ENCODE measurements at regions not wholly inside any gene's neighbourhood (a gene's known extent, or its start where the extent isn't known, plus 50 kb on each side); places are given as distances from the start of the nearest gene placed in this dataset.

DNA sequence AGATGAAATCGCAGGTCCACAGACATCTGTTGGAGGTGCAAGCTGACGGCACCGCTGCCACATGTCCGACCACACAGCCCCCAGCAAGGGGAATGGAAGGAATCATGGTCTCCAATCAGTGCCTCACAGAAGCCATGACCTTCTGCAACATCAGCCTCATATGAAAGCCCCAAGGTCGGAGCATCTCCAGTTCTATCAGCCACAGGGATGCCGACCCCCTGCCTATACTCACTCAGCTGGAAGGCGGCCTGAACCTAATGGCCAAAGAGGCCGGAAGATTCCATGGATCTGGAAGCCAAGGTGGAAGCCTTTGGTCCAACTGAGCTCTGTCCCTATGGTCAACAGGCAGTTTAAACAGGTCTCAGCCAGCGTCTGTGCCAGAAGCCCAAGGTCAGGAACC is 278.8 kb downstream of the TNS1 start:
- in situ Hi-C loops (cut with HindIII; ENCODE audit: low sequenced_read_pairs), result no loop called here

DNA sequence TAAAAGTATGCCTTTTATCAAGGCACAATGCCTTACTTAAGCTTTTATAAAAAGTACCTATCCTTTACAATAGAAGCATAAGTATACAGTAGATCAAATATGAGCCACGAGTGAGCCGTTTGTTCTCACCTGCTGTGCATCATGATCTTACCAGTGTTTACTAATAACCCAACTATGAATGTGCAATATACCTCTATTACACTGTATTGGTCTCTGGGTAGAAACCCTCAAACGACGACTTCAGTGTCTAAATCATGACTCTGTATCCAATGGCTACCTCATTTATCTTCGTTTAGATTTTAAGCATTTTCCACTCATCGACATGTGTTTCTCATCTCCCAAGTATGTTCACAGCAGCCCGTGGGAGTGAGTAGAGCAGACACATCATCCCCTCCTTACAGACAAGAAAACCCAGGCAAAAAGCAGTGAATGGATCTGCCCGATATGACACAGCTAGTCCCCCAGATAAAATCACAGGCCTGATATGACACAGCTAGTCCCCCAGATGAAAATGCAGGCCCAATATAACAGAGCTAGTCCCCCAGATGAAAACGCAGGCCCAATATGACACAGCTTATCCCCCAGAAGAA is 279.8 kb downstream of the TNS1 start:
- in situ Hi-C loops (cut with HindIII; ENCODE audit: low sequenced_read_pairs), result no loop called here

DNA sequence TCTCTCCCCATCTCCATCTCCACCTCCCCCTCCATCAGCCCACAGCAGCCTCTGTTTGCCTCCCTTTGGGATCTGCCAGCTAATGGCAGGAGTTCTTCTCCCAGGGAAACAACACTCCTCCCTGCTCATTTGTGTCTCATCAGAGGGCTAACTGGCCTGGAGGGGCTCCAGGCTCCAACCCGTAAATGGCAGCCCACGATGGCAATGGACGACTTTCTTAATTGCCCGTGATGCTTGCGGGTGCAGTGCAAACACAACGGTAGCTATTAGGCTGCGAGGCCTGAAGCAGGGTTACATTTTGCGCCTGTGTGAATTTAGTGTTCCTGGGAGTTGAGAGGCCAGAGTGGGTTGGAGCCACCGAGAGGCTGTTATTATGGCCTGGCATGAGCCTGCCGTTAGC is 285.1 kb downstream of the TNS1 start:
- in situ Hi-C loops (cut with HindIII; ENCODE audit: low sequenced_read_pairs), result loop anchor here (10.0 kb wide), 1 partner anchor 57 kb away; no protein-coding TSS in a partner anchor

DNA sequence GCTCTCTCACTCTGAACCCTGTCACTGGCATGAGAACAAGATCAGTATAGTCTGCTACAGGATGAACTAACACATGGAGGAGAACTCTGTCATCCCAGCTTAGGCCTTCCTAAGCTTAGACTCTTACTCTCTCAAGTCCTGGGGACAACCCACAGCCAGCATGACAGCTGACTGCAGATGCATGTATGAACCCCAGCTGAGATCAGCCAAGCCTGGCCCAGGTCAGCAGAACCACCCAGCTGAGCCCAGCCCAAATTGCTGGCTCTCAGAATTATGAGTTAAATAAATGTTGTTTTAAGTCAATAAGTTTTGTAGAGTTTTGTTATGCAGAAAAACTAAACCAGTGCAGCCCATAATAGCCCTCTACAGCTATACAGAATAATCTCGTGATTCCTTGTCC is 287.3 kb downstream of the TNS1 start:
- in situ Hi-C loops (cut with HindIII; ENCODE audit: low sequenced_read_pairs), result loop anchor here (10.0 kb wide), 1 partner anchor 59 kb away; no protein-coding TSS in a partner anchor

DNA sequence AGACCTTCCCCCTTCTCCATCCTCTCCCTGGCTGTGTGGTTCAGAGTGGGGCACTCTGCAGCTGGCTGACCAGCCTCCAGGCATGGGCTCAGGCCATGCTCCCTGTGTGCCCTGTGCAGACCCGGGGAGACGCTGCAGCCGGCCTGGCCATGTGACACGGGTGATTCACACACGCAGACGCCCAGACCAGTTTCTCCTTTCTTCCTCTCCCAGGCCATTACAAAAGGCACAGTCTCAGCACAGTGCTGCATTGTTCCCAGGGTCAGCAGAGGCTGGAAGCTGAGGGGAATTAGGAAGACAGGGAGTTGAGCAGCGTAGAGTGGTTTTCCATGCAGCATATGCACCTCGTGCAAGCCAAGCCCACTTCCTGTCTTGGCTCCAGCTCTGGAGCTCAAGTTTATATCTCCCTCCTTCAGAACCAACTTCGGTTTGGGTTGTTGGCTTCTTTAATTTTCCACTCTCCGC is 288.5 kb downstream of the TNS1 start:
- in situ Hi-C loops (cut with HindIII; ENCODE audit: low sequenced_read_pairs), result loop anchor here (10.0 kb wide), 1 partner anchor 60 kb away; no protein-coding TSS in a partner anchor

DNA sequence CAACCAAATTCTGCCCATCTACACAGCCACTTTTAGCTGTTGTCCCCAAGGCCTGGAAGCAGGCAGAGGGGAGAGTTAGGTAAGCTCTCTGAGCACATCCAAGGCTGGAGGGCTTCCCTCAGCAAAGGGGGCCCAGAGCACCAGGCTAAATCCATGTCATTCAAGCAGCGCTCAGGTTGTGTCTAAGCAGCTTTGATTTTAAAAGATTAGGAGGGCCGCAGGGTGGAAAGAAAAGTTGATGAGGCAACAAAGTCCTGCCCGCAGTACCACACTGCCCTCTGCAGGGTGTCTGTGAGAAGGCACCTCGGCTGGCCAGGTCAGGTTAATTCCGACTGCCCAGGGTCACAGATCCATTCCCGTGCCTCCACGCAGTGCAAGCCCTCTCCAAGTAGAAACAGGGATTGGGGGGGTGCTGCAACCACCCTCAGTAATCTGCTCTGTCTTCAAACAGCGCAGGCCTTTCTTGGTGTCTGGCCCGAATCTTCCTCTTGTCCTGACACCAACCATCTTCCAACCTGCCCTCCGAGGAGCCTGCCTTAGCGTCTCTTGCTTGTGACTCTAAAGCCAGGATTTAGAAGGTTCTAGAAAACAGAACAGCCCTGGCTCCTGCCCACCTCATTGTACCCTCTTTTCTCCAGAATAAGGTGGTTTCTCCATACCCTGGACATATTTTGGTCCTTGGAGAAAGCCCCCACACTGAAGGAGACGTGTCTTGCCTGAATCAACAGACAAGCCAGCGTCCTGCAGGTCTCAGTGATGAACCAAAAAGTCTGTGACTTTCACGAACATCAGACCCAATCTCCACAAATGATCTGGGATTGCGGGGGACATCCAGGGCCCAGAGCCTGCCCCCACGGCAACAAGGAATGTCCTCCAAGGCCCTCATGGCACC is 289.2 kb downstream of the TNS1 start:
- in situ Hi-C loops (cut with HindIII; ENCODE audit: low sequenced_read_pairs), result loop anchor here (10.0 kb wide), 1 partner anchor 61 kb away; no protein-coding TSS in a partner anchor

DNA sequence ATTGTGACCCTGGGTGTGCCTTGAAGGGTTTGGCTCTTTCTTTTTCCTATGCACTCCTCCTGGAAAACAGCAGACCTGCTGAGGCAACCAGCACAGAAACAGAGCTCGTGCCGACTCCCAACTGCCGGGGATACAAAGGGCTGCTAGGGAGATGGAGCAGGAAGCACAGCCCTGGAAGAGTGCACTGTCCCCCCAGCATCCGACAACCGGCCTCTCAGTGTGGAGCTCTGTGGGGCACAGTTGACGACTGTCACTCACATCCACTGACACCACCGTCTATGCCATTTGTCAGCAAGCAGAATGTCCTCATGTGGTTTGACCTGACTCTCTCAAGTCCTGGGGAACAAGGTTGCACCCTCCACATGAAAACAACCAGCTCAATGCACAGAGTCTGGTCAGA is 290.4 kb downstream of the TNS1 start:
- in situ Hi-C loops (cut with HindIII; ENCODE audit: low sequenced_read_pairs), result loop anchor here (10.0 kb wide), 1 partner anchor 62 kb away; no protein-coding TSS in a partner anchor

DNA sequence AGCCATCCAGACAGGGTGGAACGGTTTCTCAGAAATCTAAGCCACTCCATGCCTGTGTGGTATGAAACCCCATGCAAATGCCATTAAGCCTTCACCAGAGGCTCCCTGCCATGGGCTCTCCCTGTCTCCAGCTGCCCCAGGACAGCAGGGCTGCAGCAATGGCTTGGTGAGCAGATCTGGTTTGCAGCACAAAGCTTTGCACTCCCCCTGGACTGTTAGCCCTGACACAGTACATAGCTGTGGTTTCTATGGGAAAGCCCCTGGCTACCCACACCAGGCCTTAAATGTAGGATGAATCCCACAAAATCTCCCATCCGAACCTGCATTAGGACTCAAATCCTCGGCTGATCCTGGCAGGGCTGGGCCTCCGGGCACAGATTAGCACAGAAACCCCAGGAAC is 291.6 kb downstream of the TNS1 start:
- in situ Hi-C loops (cut with HindIII; ENCODE audit: low sequenced_read_pairs), result loop anchor here (10.0 kb wide), 1 partner anchor 64 kb away; no protein-coding TSS in a partner anchor

DNA sequence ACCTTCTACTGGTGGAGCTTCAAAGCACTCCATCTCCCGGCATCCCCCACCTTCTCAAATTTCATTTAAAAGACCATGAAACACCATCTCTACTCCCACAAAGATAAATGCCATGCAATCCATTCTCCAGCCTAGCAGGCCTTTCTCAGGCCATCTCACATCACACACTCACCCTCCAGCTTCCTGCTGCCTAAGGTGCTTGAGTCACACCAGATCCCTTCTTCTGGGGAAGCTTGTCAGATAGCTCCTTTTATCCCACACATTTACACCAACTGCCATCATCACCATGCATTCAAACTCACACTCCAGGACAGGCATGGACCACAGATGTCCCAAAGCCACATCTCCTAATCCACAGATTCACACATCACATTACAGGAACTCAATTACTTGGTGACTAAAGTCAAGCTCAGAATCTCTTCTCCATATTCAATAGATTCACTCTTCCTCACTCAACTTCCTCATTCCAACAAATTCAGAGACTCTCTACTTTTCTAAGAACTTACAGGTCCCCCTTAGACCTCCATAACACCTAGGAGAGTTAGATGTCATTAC is 292.5 kb downstream of the TNS1 start:
- in situ Hi-C loops (cut with HindIII; ENCODE audit: low sequenced_read_pairs), result loop anchor here (10.0 kb wide), 1 partner anchor 65 kb away; no protein-coding TSS in a partner anchor

DNA sequence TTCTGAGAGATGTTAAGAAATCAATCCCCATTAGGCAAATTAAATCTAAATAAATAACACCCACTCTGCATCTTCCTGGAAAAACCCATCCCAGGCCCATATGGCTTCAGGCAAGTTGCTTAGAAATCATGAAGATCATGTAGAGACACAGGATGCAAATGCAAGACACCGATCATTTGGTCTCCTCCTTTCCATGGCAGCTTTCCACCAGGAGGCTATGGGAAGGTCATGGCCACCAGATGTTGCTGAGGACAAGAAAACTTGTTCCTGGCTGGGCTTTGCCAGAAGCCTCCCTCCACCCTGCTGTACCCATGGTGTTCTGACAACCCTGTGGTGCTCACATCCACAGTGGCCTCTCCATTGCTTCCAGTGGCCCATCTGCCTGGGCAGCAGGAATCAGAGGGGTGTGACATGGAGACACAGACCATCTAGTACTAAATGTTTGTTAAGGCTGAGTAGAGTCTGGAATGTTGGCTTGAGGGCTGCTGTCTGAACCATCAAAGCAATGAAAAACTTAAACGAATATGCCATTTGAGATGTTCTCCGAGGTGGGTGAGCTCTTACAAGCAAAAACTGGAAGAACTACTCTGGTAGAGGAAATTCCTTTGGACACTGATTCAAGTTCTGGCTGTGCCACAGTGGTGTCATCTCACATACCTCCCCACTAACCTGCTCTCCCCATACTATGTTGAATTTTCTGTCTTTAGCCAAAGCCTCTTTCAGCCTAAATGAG is 293.2 kb downstream of the TNS1 start:
- in situ Hi-C loops (cut with HindIII; ENCODE audit: low sequenced_read_pairs), result loop anchor here (10.0 kb wide), 1 partner anchor 65 kb away; no protein-coding TSS in a partner anchor

DNA sequence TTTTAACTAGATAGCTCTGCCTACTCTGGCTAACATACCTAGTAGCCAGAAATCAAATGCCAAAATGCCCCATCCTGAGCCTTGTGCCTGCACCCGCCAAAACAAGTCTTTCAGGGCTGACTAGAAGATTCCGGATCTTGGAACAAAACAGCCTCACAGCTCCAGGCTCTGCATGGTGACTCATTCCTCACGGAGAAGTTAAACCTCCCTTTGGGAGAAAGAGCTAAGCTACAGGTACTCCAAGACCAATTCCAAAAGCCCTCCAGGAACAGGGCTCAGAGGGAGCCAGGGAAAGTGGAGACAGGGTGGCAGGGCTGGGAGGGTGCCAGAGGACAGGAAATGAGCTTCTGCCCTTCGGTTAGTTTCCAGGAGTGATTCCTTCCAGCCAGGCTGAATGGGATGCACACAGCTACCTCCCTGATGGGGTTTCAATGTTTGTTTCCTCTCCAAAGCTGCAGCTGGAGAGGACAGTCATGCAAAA is 295.6 kb downstream of the TNS1 start:
- in situ Hi-C loops (cut with HindIII; ENCODE audit: low sequenced_read_pairs), result no loop called here

DNA sequence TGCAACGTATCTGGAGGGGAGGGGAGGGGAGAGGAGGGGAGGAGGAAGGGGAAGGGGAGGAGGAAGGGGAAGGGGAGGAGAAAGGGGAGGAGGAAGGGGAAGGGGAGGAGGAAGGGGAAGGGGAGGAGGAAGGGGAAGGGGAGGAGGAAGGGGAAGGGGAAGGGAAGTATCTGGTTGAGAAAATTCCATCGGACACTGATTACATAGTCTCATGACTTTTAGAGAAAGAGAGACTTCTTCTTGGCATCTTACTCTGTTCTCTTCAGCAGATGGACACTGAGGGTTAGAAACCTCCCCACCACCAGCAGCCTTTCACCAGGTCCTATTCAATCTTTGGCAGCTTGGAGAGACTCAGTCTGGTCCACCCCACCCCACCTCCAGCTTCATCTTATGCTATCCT is 296.3 kb downstream of the TNS1 start:
- in situ Hi-C loops (cut with HindIII; ENCODE audit: low sequenced_read_pairs), result no loop called here

DNA sequence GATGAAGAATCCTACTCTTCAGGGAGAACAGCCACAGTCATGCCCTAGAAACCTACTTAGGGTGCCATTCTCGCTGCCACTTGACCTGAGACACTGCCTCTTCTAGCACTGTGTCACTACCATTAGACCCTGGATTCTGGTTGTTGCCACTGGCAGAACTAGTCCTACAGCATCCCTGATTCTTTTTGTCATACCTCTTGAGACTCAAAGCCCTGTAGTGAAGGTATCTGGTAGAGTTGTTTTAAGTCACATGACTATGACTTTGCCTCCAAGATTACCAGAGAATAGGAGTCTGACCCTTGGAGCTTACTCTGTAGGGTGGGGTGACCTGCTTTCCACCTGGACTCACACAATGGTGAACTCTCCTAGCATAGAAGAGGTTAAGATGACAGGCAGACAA is 296.7 kb downstream of the TNS1 start:
- in situ Hi-C loops (cut with HindIII; ENCODE audit: low sequenced_read_pairs), result no loop called here

DNA sequence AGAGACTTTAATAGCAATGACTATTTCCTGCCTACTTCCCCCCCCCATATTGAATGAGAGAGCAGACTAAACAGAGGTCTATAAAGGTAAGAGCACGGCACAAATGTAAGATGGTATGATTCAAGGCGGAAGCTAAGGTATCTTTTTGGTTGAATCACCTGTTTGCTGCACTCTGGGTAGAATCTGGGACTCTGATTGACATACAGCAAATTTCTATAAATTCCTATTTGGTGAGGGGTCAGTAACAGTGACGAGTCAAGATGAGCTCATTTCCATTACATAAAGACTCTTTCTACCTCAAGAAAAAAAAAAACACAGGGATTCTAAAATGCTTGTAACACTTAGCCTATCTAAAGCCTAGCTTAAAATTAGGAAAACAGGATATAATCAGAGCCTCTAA is 297.3 kb downstream of the TNS1 start:
- in situ Hi-C loops (cut with HindIII; ENCODE audit: low sequenced_read_pairs), result no loop called here

DNA sequence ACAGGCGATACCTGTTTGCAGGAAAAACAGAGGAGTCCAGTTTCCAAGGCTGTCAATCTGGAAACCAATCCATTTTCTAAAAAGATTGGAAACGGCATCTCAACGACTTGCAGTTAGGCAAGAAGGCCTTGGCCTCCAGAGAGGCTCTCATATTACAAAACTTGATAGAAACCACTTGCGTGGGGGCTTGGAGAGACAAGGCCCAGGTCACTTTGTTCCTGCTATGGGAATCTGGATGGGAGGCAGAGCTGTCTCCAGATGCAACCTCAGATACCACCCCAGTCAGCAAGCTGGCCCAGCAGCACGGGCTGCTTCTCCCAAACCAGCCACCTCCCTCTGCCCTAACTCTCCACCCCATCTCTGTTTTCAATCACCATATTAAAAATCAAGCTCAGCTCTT is 298.8 kb downstream of the TNS1 start:
- in situ Hi-C loops (cut with HindIII; ENCODE audit: low sequenced_read_pairs), result no loop called here

DNA sequence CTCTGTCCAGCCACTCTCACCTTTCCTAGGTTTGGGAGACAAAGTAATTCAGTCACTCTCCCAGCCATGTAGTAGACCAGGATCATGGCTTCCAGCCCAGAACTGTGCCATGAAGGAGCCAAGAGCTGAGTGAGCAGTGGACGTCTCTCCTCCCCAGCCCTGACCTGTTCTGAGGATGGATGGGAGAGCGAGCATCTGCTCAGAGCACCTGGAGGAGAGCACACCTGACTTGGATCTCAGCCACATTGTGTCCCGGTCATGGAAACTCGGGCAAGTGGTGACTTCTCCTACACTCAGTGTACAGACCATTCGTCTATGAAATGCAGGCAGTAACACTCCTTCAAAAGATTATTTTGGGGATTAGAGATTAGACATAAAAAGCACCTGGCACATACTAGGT is 299.7 kb downstream of the TNS1 start:
- in situ Hi-C loops (cut with HindIII; ENCODE audit: low sequenced_read_pairs), result no loop called here

DNA sequence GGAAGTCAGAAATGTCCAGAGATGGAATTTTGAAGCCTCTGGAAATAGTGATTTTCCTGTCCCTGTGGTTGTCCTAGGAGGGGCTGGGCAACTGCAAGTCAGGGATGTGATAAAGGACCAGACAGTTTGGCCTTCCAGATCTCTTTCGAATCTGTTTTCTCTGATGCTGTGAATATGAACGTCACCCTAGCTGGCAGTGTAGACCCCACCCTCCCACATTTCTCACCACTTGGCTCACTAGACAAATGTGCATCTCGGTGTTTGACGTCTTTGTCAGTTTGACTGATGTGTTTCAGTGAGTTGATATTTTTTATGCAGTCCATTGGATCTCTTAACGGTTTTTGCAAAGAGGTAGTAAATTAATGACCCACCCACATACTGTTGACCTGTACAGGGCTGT is 301.2 kb downstream of the TNS1 start:
- in situ Hi-C loops (cut with HindIII; ENCODE audit: low sequenced_read_pairs), result no loop called here

DNA sequence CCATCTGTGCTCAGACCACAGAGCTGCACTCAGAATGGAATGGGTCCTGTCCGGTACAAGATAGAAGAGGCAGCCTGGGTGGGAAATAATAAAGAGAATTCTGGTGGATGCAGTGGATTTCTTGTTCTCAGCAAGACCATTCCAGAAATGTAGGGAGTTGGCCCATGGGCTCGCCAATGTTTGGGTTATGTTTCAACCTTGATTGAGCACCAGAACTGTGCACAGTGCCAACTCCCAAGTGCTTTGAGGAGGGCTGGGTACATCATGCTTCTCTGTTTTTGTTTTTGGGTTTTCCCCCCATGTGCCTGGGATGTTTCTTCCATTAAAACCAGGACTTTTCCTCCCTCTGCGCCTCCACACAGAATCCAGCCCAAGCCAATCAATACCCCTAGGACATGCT is 304.1 kb downstream of the TNS1 start:
- in situ Hi-C loops (cut with HindIII; ENCODE audit: low sequenced_read_pairs), result no loop called here

DNA sequence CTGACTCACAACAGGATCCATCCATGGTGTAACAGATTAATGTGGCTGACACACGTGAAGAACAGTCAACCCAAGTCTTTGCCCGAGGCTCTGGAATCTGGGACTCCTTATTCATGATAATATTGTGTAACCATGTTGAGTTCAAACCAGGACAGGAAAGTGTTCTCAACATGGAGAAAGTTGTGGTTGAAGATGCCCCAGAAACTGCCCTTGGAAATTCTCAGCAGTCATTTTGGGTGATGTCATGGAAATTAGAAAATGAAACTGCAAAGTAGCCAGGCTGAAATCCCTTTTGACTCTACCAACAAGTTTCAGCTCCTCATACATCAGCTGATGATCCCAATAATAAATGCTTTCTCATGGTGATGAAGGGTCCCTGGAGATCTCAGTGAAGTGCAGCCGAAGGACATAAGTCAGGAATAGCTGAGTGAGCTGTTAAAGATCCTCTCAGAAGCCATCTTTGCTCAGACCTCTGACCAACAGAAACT is 307.7 kb downstream of the TNS1 start:
- in situ Hi-C loops (cut with HindIII; ENCODE audit: low sequenced_read_pairs), result no loop called here

DNA sequence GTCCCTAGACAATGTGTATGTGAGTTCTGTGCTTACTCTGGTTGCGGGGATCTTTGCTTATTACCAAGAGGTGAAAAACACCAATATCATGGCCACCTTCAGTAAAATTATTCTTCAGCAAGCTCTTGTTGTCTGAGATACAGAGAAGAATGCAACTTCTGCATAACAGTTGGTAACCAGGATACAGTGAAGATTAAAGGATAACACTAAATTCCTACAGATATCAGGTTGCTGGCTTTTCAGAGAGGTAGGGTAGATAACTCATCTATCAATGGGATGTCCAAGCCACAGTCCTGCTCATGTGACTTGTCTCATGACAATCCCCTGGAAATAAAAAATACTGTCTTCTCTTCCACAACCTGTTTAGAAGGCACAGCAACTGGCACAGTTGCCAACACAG is 308.5 kb downstream of the TNS1 start:
- in situ Hi-C loops (cut with HindIII; ENCODE audit: low sequenced_read_pairs), result no loop called here

DNA sequence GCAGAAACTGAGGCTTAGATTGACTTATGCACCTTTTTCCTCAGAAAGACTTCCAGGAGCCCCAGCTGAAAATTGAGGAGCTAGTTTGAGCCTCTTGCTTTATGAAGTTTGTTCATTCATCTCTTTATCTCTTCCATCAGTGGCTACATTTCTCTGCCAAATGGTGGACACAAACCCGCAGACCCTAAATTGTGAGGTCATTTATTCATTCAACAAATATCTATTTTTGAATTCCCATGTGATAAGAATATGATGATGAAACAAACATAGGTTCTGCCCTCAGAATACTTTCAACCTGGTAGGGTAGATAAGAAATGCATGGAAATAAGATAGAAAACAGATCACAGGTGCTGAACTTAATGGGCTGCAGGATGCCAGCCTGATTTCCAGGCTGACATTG is 309.4 kb downstream of the TNS1 start:
- in situ Hi-C loops (cut with HindIII; ENCODE audit: low sequenced_read_pairs), result no loop called here

Data from endothelial cell of hepatic sinusoid (primary cell).